ENCODE measurements at regions not wholly inside any gene's neighbourhood (a gene's known extent, or its start where the extent isn't known, plus 50 kb on each side); places are given as distances from the start of the nearest gene placed in this dataset.

DNA sequence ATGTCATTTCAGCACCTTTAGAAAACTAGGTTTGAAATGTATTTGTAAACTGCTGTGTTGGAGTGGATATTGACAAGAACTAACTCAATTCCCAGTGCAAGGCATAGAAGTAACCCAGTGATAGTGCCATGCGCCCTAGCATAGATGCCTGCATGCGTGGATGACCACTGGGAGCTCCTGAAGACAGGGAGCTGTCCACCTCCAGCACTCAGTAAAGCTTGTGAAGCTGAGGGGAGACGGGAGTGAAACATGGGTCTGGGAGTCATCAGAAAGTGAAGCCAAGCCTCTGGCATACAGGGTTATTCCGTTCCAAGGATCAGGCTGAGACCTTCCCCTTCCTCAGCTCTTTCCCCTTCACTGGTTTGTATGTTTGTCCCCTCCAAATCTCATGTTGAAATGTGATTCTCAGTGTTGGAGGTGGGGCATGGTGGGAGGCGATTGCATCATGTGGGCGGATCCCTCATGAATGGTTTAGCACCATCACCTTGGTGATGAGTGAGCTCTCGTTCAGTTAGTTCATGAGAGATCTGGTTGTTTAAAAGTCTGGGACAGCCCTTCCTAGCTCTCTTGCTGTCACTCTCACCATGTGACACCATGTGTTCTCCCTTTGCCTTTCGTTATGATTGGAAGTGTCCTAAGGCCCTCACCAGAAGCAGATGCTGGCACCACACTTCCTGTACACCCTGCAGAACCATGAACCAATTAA is 146.5 kb upstream of the FERMT1 start:
- no peaks in the 10 kb centered on the region for H3K9me3 ChIP-seq (ENCODE audit: low read length)
- FAIRE-seq (no peak), ATAC-seq (peak; percentile 53), DNase-seq (ENCODE audit: low spot score) (no peak)
- no peaks in the 10 kb centered on the region for H4K20me1 ChIP-seq (ENCODE audit: insufficient read depth, low read length)
- POLR2A ChIA-PET, result no interaction called here
- TF ChIP-seq CEBPB (IDR thresholded peaks at IDR 0.05; ENCODE audit: borderline replicate concordance, low read depth, low read length) (peak; percentile 62; the same call in 1 of the 2 replicates), EED (CRISPR knock-in tag; IDR thresholded peaks at IDR 0.05) (no peak), RBFOX2 (IDR thresholded peaks at IDR 0.05; ENCODE audit: low read depth, low read length) (no peak), ATF7 (IDR thresholded peaks at IDR 0.05) (peak; percentile 23; the same call in 1 of the 2 replicates), ATF7 (CRISPR knock-in tag; IDR thresholded peaks at IDR 0.05) (no peak), FIP1L1 (IDR thresholded peaks at IDR 0.05; ENCODE audit: borderline replicate concordance, insufficient read depth, low read depth, low read length) (no peak), ZNF615 (CRISPR knock-in tag; IDR thresholded peaks at IDR 0.05; ENCODE audit: borderline replicate concordance) (no peak)
- TF ChIP-seq, protein P1, sequence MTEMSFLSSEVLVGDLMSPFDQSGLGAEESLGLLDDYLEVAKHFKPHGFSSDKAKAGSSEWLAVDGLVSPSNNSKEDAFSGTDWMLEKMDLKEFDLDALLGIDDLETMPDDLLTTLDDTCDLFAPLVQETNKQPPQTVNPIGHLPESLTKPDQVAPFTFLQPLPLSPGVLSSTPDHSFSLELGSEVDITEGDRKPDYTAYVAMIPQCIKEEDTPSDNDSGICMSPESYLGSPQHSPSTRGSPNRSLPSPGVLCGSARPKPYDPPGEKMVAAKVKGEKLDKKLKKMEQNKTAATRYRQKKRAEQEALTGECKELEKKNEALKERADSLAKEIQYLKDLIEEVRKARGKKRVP (CRISPR knock-in tag; IDR thresholded peaks at IDR 0.05), result peak in 1 of 2 experiments; percentile 48; a peak in 1 of 4 replicates
- TF ChIP-seq, protein P2, sequence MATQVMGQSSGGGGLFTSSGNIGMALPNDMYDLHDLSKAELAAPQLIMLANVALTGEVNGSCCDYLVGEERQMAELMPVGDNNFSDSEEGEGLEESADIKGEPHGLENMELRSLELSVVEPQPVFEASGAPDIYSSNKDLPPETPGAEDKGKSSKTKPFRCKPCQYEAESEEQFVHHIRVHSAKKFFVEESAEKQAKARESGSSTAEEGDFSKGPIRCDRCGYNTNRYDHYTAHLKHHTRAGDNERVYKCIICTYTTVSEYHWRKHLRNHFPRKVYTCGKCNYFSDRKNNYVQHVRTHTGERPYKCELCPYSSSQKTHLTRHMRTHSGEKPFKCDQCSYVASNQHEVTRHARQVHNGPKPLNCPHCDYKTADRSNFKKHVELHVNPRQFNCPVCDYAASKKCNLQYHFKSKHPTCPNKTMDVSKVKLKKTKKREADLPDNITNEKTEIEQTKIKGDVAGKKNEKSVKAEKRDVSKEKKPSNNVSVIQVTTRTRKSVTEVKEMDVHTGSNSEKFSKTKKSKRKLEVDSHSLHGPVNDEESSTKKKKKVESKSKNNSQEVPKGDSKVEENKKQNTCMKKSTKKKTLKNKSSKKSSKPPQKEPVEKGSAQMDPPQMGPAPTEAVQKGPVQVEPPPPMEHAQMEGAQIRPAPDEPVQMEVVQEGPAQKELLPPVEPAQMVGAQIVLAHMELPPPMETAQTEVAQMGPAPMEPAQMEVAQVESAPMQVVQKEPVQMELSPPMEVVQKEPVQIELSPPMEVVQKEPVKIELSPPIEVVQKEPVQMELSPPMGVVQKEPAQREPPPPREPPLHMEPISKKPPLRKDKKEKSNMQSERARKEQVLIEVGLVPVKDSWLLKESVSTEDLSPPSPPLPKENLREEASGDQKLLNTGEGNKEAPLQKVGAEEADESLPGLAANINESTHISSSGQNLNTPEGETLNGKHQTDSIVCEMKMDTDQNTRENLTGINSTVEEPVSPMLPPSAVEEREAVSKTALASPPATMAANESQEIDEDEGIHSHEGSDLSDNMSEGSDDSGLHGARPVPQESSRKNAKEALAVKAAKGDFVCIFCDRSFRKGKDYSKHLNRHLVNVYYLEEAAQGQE (IDR thresholded peaks at IDR 0.05; ENCODE audit: borderline replicate concordance in 1 of 2, low read depth in 1 of 2, low read length in 2 of 2), result peak in 1 of 2 experiments; percentile 11; a peak in 1 of 4 replicates
- TF ChIP-seq, protein P3, sequence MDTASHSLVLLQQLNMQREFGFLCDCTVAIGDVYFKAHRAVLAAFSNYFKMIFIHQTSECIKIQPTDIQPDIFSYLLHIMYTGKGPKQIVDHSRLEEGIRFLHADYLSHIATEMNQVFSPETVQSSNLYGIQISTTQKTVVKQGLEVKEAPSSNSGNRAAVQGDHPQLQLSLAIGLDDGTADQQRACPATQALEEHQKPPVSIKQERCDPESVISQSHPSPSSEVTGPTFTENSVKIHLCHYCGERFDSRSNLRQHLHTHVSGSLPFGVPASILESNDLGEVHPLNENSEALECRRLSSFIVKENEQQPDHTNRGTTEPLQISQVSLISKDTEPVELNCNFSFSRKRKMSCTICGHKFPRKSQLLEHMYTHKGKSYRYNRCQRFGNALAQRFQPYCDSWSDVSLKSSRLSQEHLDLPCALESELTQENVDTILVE (CRISPR knock-in tag; IDR thresholded peaks at IDR 0.05), result no peak
- intact Hi-C loops (cut with micrococcal nuclease; ENCODE audit: unreplicated experiment) (loop anchor here (5.0 to 10.0 kb wide), 2 partner anchors 358 to 1015 kb away; no protein-coding TSS in a partner anchor), in situ Hi-C loops (cut with HindIII; ENCODE audit: extremely low pct_ligation_motif_present, low pct_unique_long_range_greater_than_20kb) (no loop called here)
- no peak overlapping the region for H3K9ac ChIP-seq (ENCODE audit: insufficient read depth, low read depth, low read length)
- H3K4me2 ChIP-seq (ENCODE audit: low read depth, low read length), result no peak overlapping the region
- CTCF ChIA-PET (ENCODE audit: low intra/inter-chr PET ratio, low total read pairs), result no interaction called here
- BruUV-seq (replicated peaks), result no TSS peak
- H3K79me2 ChIP-seq (ENCODE audit: insufficient read depth, low read length), result no peaks in the 10 kb centered on the region
- H3K4me1 ChIP-seq (ENCODE audit: insufficient read depth, low read length), result no peaks in the 10 kb centered on the region
- H3K36me3 ChIP-seq (replicated peaks in 1 of 2; ENCODE audit: control insufficient read depth in 1 of 2, insufficient read depth in 2 of 2, low read length in 2 of 2), result no peaks in the 10 kb centered on the region
- H3K4me3 ChIP-seq (replicated peaks in 1 of 3; ENCODE audit: insufficient read depth in 1 of 3, low read depth in 2 of 3, low read length in 3 of 3), result no peak overlapping the region
- 0 out of 5 replicates have a peak, but pooled peaks cover 0 to 2% of the 10 kb centered on the region in 2 experiments for H3K27me3 ChIP-seq (ENCODE audit: control insufficient read depth in 1 of 2, insufficient read depth in 2 of 2, low read length in 2 of 2)
- 8% methylated on average over 8 of the region's 8 CpGs for WGBS (ENCODE audit: low lambda C conversion rate)
- no peak overlapping the region for H2AFZ ChIP-seq (ENCODE audit: low read length)
- no peak overlapping the region for H3K27ac ChIP-seq (ENCODE audit: extremely low read length, insufficient read depth, low read length)
